HG02981 (cell line): ENCODE measurements at regions not wholly inside any gene's neighbourhood (a gene's known extent, or its start where the extent isn't known, plus 50 kb on each side); places are given as distances from the start of the nearest gene placed in this dataset.
A peak's percentile ranks its signal among the peaks of the same experiment; 100 is the strongest.

Source experiments
- ATAC-seq: cut with Tn5 transposase; IDR thresholded peaks from one replicate; pipeline ENCODE4 v1.9.1; 2021; ENCODE audit warnings: mild to moderate bottlenecking, moderate library complexity; ENCODE audit not compliant: unreplicated experiment

GRCh38 chr7:18081617-18082016, 54.0 kb upstream of the PRPS1L1 start:
- ATAC-seq = no peak

GRCh38 chr7:18082169-18082568, 54.5 kb upstream of the PRPS1L1 start:
- no peak for ATAC-seq

- ATAC-seq = peak; percentile 42
Measured at GRCh38 chr7:18086165-18087025, 58.7 kb upstream of the PRPS1L1 start.

GRCh38 chr7:18087026-18087686, 59.5 kb upstream of the PRPS1L1 start:
- peak; percentile 23 for ATAC-seq

- ATAC-seq = no peak
Measured at GRCh38 chr7:18087687-18088078, 60.0 kb upstream of the PRPS1L1 start.

GRCh38 chr7:18096087-18096486, 68.4 kb upstream of the PRPS1L1 start:
- no peak for ATAC-seq

GRCh38 chr7:18102576-18102975, 74.9 kb upstream of the PRPS1L1 start:
- no peak for ATAC-seq

GRCh38 chr7:18103436-18104218, 76.0 kb upstream of the PRPS1L1 start:
- no peak for ATAC-seq

GRCh38 chr7:18109762-18110161, 82.1 kb upstream of the PRPS1L1 start:
- no peak for ATAC-seq

- no peak for ATAC-seq
Measured at GRCh38 chr7:18116661-18117060, 89.0 kb upstream of the PRPS1L1 start.

- ATAC-seq = no peak
Measured at GRCh38 chr7:18117482-18117881, 89.8 kb upstream of the PRPS1L1 start.

- no peak for ATAC-seq
Measured at GRCh38 chr7:18119985-18120384, 92.3 kb upstream of the PRPS1L1 start.

GRCh38 chr7:18123508-18124239, 96.0 kb upstream of the PRPS1L1 start:
- ATAC-seq = no peak

- ATAC-seq = no peak
Measured at GRCh38 chr7:18125476-18125875, 97.8 kb upstream of the PRPS1L1 start.

- no peak for ATAC-seq
Measured at GRCh38 chr7:18126281-18126680, 98.6 kb upstream of the PRPS1L1 start.

GRCh38 chr7:18128846-18129245, 101.2 kb upstream of the PRPS1L1 start:
- no peak for ATAC-seq

GRCh38 chr7:18132811-18133210, 105.2 kb upstream of the PRPS1L1 start:
- no peak for ATAC-seq

- no peak for ATAC-seq
Measured at GRCh38 chr7:18133921-18134320, 106.3 kb upstream of the PRPS1L1 start.

- no peak for ATAC-seq
Measured at GRCh38 chr7:18140943-18141342, 113.3 kb upstream of the PRPS1L1 start.

- no peak for ATAC-seq
Measured at GRCh38 chr7:18144166-18144565, 116.5 kb upstream of the PRPS1L1 start.

GRCh38 chr7:18145160-18145559, 117.5 kb upstream of the PRPS1L1 start:
- ATAC-seq = no peak
